WTC11 (cell line): ENCODE measurements at regions not wholly inside any gene's neighbourhood (a gene's known extent, or its start where the extent isn't known, plus 50 kb on each side); places are given as distances from the start of the nearest gene placed in this dataset.

ENCODE experiments used
- ATAC-seq: fragments of 200-7000 bp; cut with Tn5 transposase; 2 replicates; pipeline ENCODE4 v1.10.0; 2021; ENCODE audit warnings: mild to moderate bottlenecking, moderate library complexity
- CTCF ChIA-PET: fragments of 300-600 bp; sonication (Branson Sonifier 250); formaldehyde crosslinking; loops from one replicate; lab custom pipeline; 2021; ENCODE audit warnings: antibody characterized with exemption; lab: Charles Lee
- POLR2A ChIA-PET: fragments of 350-600 bp; sonication (Branson Sonifier 250); formaldehyde crosslinking; loops from one replicate; lab custom pipeline; 2021; ENCODE audit warnings: antibody characterized with exemption; lab: Charles Lee
- DNase-seq: peaks from one replicate; pipeline ENCODE4 v3.0.0; 2021; ENCODE audit warnings: low spot score
- H3K27ac Mint-ChIP-seq: 2 replicates; pipeline ENCODE4 v1.8.0; 2021; ENCODE audit warnings: mixed read lengths
- H3K27me3 Mint-ChIP-seq: 2 replicates; pipeline ENCODE4 v1.8.0; 2021; ENCODE audit warnings: low read depth, mild to moderate bottlenecking, moderate library complexity, mixed read lengths
- H3K36me3 Mint-ChIP-seq: 2 replicates; pipeline ENCODE4 v1.8.0; 2021; ENCODE audit warnings: mixed read lengths
- H3K4me1 Mint-ChIP-seq: 2 replicates; pipeline ENCODE4 v1.8.0; 2022; ENCODE audit warnings: mixed read lengths
- H3K4me3 Mint-ChIP-seq: 2 replicates; pipeline ENCODE4 v1.8.0; 2021; ENCODE audit warnings: mild to moderate bottlenecking, moderate library complexity, mixed read lengths
- H3K9me3 Mint-ChIP-seq: 2 replicates; pipeline ENCODE4 v1.8.0; 2021; ENCODE audit warnings: mixed read lengths
- ETV6 ChIP-seq: sonication (generic); formaldehyde crosslinking; IDR thresholded peaks from 2 replicates; pipeline ENCODE4 v1.8.1; 2022; ENCODE audit warnings: mild to moderate bottlenecking, missing genetic modification reagents
- GABPB1 ChIP-seq: sonication (generic); formaldehyde crosslinking; IDR thresholded peaks from 2 replicates; pipeline ENCODE4 v1.8.1; 2023; ENCODE audit warnings: mild to moderate bottlenecking, missing genetic modification reagents
- GRHL2 ChIP-seq: fragments of 250-450 bp; sonication (Bioruptor Pico); IDR thresholded peaks from 2 replicates; pipeline ENCODE4 v1.8.0; 2022; ENCODE audit warnings: mild to moderate bottlenecking, moderate library complexity; ENCODE audit not compliant: insufficient replicate concordance, severe bottlenecking
- JUN ChIP-seq: sonication (generic); formaldehyde crosslinking; IDR thresholded peaks from 2 replicates; pipeline ENCODE4 v1.8.0; 2023; ENCODE audit warnings: mild to moderate bottlenecking, missing genetic modification reagents
- NFATC4 ChIP-seq: fragments of 250-450 bp; sonication (Bioruptor Pico); IDR thresholded peaks from 2 replicates; pipeline ENCODE4 v1.9.0; 2021; ENCODE audit warnings: mild to moderate bottlenecking
- NR2C2 ChIP-seq: sonication (generic); formaldehyde crosslinking; IDR thresholded peaks from 2 replicates; pipeline ENCODE4 v1.8.0; 2022; ENCODE audit warnings: mild to moderate bottlenecking, missing genetic modification reagents
- SOX15 ChIP-seq: fragments of 250-450 bp; sonication (Bioruptor Pico); IDR thresholded peaks from 2 replicates; pipeline ENCODE4 v1.9.0; 2021; ENCODE audit warnings: mild to moderate bottlenecking
- SP1 ChIP-seq: sonication (generic); formaldehyde crosslinking; conservative IDR thresholded peaks from 2 replicates; pipeline ENCODE4 v1.8.1; 2022; ENCODE audit warnings: missing genetic modification reagents
- TEAD1 ChIP-seq: sonication (generic); formaldehyde crosslinking; IDR thresholded peaks from 2 replicates; pipeline ENCODE4 v1.8.0; 2022; ENCODE audit warnings: mild to moderate bottlenecking, missing genetic modification reagents
- TEAD4 ChIP-seq: sonication (generic); formaldehyde crosslinking; IDR thresholded peaks from 2 replicates; pipeline ENCODE4 v1.8.0; 2022; ENCODE audit warnings: mild to moderate bottlenecking, missing genetic modification reagents
- TF ChIP-seq, protein P1 (sequence below): fragments of 200-600 bp; IDR thresholded peaks from 2 replicates; pipeline ENCODE4 v1.8.0; 2022; ENCODE audit warnings: antibody characterized with exemption
- TF ChIP-seq, protein P2 (sequence below): sonication (generic); formaldehyde crosslinking; IDR thresholded peaks from 2 replicates; pipeline ENCODE4 v1.8.1; 2023; ENCODE audit warnings: mild to moderate bottlenecking, missing genetic modification reagents, moderate library complexity
- TF ChIP-seq, protein P3 (sequence below): sonication (generic); formaldehyde crosslinking; IDR thresholded peaks from 2 replicates; pipeline ENCODE4 v1.8.1; 2023; ENCODE audit warnings: mild to moderate bottlenecking, missing genetic modification reagents
- TF ChIP-seq, protein P4 (sequence below): sonication (generic); formaldehyde crosslinking; IDR thresholded peaks from 2 replicates; pipeline ENCODE4 v1.8.0; 2022; ENCODE audit warnings: mild to moderate bottlenecking, missing genetic modification reagents
- TF ChIP-seq, protein P5 (sequence below): sonication (generic); formaldehyde crosslinking; IDR thresholded peaks from 2 replicates; pipeline ENCODE4 v1.8.0; 2022; ENCODE audit warnings: mild to moderate bottlenecking, missing genetic modification reagents
- TF ChIP-seq, protein P6 (sequence below): sonication (generic); formaldehyde crosslinking; conservative IDR thresholded peaks from 2 replicates; pipeline ENCODE4 v1.8.1; 2023; ENCODE audit warnings: mild to moderate bottlenecking, low read depth, missing genetic modification reagents, moderate library complexity
- TF ChIP-seq, protein P7 (sequence below): sonication (generic); formaldehyde crosslinking; IDR thresholded peaks from 2 replicates; pipeline ENCODE4 v1.8.0; 2023; ENCODE audit warnings: missing genetic modification reagents

DNA sequence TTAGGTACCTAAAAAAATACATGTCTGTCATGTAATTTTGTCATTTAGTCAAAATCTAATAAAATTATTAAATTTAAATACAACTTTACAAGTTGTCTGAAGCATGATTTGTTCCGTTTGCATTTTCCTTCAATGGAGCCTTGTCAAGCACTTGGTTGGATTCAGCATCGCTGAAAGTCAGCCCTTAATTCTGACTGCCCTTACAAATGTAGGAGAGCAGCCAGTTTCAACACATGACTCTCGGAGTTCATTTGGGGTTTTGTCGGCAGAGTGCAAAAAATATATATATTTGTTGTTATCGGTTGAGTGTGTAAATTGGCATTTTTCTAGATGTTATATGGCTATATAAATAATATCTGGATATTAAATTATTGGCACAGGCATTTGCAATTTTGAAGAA lies 180.6 kb downstream of the RPS12 start (continued):
- TF ChIP-seq ETV6 (CRISPR knock-in tag) (no peak), GRHL2 (CRISPR knock-in tag) (no peak), SOX15 (CRISPR knock-in tag) (no peak)

DNA sequence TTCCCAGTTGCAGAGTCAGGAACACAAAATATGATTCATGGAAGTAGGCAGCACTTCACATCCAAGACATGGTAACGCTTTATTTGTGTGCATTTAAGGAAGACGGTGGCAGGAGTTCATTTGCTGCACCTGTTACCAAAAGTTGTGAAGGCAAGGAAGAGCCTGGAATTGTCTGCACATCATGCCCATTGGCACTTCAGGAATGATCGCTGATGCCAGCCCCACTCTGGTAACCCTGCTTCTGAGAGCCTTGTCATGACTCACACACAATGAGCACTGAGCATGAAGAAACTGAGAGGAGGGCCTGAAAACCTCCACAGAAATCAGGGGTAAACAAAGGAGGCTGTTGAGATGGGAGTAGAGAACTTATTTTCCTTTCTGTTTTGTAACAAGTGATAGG lies 181.1 kb downstream of the RPS12 start:
- CTCF ChIA-PET: no interaction called here
- POLR2A ChIA-PET: no interaction called here
- H3K4me3 Mint-ChIP-seq: no peak overlapping the region
- no peak for TF ChIP-seq ETV6 (CRISPR knock-in tag)
- TF ChIP-seq, protein P1, sequence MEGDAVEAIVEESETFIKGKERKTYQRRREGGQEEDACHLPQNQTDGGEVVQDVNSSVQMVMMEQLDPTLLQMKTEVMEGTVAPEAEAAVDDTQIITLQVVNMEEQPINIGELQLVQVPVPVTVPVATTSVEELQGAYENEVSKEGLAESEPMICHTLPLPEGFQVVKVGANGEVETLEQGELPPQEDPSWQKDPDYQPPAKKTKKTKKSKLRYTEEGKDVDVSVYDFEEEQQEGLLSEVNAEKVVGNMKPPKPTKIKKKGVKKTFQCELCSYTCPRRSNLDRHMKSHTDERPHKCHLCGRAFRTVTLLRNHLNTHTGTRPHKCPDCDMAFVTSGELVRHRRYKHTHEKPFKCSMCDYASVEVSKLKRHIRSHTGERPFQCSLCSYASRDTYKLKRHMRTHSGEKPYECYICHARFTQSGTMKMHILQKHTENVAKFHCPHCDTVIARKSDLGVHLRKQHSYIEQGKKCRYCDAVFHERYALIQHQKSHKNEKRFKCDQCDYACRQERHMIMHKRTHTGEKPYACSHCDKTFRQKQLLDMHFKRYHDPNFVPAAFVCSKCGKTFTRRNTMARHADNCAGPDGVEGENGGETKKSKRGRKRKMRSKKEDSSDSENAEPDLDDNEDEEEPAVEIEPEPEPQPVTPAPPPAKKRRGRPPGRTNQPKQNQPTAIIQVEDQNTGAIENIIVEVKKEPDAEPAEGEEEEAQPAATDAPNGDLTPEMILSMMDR: no peak
- TF ChIP-seq, protein P2, sequence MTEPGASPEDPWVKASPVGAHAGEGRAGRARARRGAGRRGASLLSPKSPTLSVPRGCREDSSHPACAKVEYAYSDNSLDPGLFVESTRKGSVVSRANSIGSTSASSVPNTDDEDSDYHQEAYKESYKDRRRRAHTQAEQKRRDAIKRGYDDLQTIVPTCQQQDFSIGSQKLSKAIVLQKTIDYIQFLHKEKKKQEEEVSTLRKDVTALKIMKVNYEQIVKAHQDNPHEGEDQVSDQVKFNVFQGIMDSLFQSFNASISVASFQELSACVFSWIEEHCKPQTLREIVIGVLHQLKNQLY: no peak
- TF ChIP-seq NR2C2 (CRISPR knock-in tag): no peak
- TF ChIP-seq, protein P3, sequence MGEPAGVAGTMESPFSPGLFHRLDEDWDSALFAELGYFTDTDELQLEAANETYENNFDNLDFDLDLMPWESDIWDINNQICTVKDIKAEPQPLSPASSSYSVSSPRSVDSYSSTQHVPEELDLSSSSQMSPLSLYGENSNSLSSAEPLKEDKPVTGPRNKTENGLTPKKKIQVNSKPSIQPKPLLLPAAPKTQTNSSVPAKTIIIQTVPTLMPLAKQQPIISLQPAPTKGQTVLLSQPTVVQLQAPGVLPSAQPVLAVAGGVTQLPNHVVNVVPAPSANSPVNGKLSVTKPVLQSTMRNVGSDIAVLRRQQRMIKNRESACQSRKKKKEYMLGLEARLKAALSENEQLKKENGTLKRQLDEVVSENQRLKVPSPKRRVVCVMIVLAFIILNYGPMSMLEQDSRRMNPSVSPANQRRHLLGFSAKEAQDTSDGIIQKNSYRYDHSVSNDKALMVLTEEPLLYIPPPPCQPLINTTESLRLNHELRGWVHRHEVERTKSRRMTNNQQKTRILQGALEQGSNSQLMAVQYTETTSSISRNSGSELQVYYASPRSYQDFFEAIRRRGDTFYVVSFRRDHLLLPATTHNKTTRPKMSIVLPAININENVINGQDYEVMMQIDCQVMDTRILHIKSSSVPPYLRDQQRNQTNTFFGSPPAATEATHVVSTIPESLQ (CRISPR knock-in tag): no peak
- no peak for TF ChIP-seq NFATC4 (CRISPR knock-in tag)
- TF ChIP-seq, protein P4, sequence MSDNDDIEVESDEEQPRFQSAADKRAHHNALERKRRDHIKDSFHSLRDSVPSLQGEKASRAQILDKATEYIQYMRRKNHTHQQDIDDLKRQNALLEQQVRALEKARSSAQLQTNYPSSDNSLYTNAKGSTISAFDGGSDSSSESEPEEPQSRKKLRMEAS (CRISPR knock-in tag): no peak
- TF ChIP-seq, protein P5, sequence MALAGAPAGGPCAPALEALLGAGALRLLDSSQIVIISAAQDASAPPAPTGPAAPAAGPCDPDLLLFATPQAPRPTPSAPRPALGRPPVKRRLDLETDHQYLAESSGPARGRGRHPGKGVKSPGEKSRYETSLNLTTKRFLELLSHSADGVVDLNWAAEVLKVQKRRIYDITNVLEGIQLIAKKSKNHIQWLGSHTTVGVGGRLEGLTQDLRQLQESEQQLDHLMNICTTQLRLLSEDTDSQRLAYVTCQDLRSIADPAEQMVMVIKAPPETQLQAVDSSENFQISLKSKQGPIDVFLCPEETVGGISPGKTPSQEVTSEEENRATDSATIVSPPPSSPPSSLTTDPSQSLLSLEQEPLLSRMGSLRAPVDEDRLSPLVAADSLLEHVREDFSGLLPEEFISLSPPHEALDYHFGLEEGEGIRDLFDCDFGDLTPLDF: no peak
- no peak for TF ChIP-seq TEAD4 (CRISPR knock-in tag)
- TF ChIP-seq, protein P6, sequence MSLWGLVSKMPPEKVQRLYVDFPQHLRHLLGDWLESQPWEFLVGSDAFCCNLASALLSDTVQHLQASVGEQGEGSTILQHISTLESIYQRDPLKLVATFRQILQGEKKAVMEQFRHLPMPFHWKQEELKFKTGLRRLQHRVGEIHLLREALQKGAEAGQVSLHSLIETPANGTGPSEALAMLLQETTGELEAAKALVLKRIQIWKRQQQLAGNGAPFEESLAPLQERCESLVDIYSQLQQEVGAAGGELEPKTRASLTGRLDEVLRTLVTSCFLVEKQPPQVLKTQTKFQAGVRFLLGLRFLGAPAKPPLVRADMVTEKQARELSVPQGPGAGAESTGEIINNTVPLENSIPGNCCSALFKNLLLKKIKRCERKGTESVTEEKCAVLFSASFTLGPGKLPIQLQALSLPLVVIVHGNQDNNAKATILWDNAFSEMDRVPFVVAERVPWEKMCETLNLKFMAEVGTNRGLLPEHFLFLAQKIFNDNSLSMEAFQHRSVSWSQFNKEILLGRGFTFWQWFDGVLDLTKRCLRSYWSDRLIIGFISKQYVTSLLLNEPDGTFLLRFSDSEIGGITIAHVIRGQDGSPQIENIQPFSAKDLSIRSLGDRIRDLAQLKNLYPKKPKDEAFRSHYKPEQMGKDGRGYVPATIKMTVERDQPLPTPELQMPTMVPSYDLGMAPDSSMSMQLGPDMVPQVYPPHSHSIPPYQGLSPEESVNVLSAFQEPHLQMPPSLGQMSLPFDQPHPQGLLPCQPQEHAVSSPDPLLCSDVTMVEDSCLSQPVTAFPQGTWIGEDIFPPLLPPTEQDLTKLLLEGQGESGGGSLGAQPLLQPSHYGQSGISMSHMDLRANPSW (CRISPR knock-in tag): no peak
- no peak for TF ChIP-seq SP1 (CRISPR knock-in tag)
- no peak for TF ChIP-seq GABPB1 (CRISPR knock-in tag)
- TF ChIP-seq, protein P7, sequence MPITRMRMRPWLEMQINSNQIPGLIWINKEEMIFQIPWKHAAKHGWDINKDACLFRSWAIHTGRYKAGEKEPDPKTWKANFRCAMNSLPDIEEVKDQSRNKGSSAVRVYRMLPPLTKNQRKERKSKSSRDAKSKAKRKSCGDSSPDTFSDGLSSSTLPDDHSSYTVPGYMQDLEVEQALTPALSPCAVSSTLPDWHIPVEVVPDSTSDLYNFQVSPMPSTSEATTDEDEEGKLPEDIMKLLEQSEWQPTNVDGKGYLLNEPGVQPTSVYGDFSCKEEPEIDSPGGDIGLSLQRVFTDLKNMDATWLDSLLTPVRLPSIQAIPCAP: no peak
- no peak for TF ChIP-seq JUN (CRISPR knock-in tag)
- no peak for TF ChIP-seq TEAD1 (CRISPR knock-in tag)
- TF ChIP-seq, all 79 proteins: peak for 0
- Mint-ChIP-seq H3K4me1 (peaks cover 2% of the 10 kb centered on the region; the same call in 1 of the 2 replicates), H3K27me3 (no peaks in the 10 kb centered on the region), H3K36me3 (no peaks in the 10 kb centered on the region), H3K27ac (no peak overlapping the region), H3K9me3 (peaks cover 13% of the 10 kb centered on the region; the same call in 1 of the 2 replicates)
- no peak for DNase-seq
- no peak for ATAC-seq
